Right atrium auricular region (tissue), 2 donors: ENCODE measurements at regions not wholly inside any gene's neighbourhood (a gene's known extent, or its start where the extent isn't known, plus 50 kb on each side); places are given as distances from the start of the nearest gene placed in this dataset.

ENCODE experiments used
- DNase-seq: peaks from one replicate; pipeline ENCODE4 v3.0.0-alpha.2; 2019; ENCODE audit warnings: low spot score
- H3K27ac ChIP-seq, 2 donors: fragments of 200-600 bp; sonication (generic); 1 replicate in 1 of 2; 2 replicates in 1 of 2; pipeline ENCODE4 v1.5.1; 2016 to 2019
- H3K27me3 ChIP-seq, 2 donors: fragments of 200-600 bp; sonication (generic); one replicate each; pipeline versions ENCODE4 v1.5.1 to v1.6.0; 2017 to 2019
- H3K36me3 ChIP-seq: fragments of 200-600 bp; sonication (generic); one replicate; pipeline ENCODE4 v1.5.1; 2016
- H3K4me1 ChIP-seq, 2 donors: fragments of 200-600 bp; sonication (generic); one replicate each; pipeline versions ENCODE4 v1.5.1 to v1.6.0; 2017 to 2019
- H3K4me3 ChIP-seq, 2 donors: fragments of 200-600 bp; sonication (generic); 1 replicate in 1 of 2; 2 replicates in 1 of 2; pipeline ENCODE4 v1.5.1; 2017 to 2019; ENCODE audit warnings: mild to moderate bottlenecking in 1 of 2, moderate library complexity in 1 of 2
- H3K9me3 ChIP-seq, 2 donors: fragments of 200-600 bp; sonication (generic); one replicate each; pipeline ENCODE4 v1.5.1; 2019
- TF ChIP-seq, protein P1 (sequence below), 2 donors: fragments of 200-600 bp; sonication (generic); IDR thresholded peaks; one replicate each; pipeline ENCODE4 v1.5.1; 2019; ENCODE audit warnings: antibody characterized with exemption in 2 of 2

DNA sequence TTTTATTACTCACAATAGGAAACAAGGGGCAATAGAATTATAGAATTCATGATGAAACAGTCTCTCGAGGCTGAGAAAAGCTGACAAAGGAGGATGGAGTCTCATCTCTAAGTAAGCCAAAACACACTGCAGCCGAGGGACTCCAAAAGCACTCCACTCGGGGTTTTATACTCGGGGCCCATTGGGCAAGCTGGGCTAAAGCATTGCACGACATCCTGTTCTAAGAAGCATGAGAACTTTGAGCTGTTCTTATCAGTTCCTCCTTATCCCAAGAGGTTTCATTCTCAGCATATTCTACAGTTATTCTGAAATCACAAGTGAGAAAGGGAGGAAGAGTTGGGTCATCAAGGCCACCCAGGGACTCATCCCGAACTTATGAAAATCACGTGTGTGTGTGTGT lies 1475.5 kb downstream of the PCDH18 start:
- DNase-seq, result no peak
- H3K36me3 ChIP-seq, result no peaks in the 10 kb centered on the region
- no peaks in the 10 kb centered on the region for H3K9me3 ChIP-seq
- H3K4me1 ChIP-seq, result no peaks in the 10 kb centered on the region
- H3K27me3 ChIP-seq, result no peaks in the 10 kb centered on the region
- TF ChIP-seq, protein P1, sequence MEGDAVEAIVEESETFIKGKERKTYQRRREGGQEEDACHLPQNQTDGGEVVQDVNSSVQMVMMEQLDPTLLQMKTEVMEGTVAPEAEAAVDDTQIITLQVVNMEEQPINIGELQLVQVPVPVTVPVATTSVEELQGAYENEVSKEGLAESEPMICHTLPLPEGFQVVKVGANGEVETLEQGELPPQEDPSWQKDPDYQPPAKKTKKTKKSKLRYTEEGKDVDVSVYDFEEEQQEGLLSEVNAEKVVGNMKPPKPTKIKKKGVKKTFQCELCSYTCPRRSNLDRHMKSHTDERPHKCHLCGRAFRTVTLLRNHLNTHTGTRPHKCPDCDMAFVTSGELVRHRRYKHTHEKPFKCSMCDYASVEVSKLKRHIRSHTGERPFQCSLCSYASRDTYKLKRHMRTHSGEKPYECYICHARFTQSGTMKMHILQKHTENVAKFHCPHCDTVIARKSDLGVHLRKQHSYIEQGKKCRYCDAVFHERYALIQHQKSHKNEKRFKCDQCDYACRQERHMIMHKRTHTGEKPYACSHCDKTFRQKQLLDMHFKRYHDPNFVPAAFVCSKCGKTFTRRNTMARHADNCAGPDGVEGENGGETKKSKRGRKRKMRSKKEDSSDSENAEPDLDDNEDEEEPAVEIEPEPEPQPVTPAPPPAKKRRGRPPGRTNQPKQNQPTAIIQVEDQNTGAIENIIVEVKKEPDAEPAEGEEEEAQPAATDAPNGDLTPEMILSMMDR (IDR thresholded peaks at IDR 0.05), result no peak
- no peak overlapping the region for H3K27ac ChIP-seq
- H3K4me3 ChIP-seq, result no peak overlapping the region

DNA sequence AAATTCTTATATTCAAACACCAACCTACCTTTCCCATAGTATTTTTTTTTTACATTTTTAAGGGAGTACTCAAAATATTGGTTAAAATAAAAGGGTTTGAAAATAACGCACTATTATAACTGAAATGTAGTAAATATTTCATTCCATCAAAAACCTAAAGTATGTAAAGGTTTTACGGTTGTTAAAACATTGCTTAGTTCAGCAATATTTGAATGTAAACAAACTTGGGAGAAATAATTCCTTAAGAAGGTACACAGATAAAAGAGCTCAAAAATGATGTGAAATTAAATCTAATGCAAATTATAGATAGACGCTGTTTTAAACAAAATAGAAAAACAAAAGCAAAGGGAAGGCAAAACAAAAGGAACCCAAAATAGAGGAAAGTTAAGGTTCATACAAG lies 1476.9 kb downstream of the PCDH18 start:
- H3K4me3 ChIP-seq, result no peak overlapping the region
- no peak overlapping the region for H3K27ac ChIP-seq
- H3K27me3 ChIP-seq, result no peaks in the 10 kb centered on the region
- H3K36me3 ChIP-seq, result no peaks in the 10 kb centered on the region
- TF ChIP-seq, protein P1 (IDR thresholded peaks at IDR 0.05), result no peak
- H3K4me1 ChIP-seq, result no peaks in the 10 kb centered on the region
- DNase-seq, result no peak
- H3K9me3 ChIP-seq, result no peaks in the 10 kb centered on the region

DNA sequence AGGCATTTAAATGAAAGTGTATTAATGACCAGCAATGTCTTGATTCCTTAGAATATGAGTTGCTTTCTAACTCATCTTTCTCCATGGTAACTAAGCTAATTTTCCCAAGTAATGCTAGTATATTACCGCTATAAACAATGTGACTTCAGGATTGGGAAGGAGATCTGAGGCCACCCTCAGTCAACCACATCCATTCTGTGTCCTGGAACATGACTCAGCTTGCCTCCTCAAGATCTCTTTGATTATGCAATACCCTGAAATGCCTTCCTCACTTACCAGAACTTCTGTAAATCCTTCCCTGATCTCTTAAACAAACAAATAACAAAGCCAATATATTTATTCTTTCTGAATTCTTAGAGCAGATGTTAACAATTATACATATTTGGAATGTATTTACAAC lies 1495.5 kb downstream of the PCDH18 start:
- no peak for DNase-seq
- Histone ChIP-seq H3K36me3 (no peaks in the 10 kb centered on the region), H3K27ac (no peak overlapping the region), H3K4me1 (no peaks in the 10 kb centered on the region), H3K27me3 (no peaks in the 10 kb centered on the region), H3K4me3 (no peak overlapping the region), H3K9me3 (no peaks in the 10 kb centered on the region)
- TF ChIP-seq, protein P1 (IDR thresholded peaks at IDR 0.05), result no peak

DNA sequence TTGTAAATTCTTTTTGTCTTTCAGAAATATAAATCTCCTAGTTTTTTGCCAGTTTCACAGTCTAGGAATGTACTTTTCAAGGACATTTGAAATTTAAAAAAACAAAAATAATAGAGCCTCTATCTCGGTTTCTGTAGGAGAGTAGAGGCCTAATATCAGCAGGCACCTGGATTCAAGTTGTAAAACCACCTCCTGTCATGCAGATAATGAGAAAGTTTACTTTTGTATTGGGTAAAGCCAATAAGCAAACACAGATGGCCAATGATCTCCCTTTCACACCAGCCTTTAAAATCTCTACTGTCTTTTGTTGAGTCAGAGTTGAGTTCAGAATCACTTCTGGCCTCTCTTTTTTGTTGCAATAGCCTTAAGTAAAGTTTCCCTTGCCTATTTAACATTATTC lies 1499.9 kb downstream of the PCDH18 start:
- no peak overlapping the region for H3K27ac ChIP-seq
- no peaks in the 10 kb centered on the region for H3K9me3 ChIP-seq
- TF ChIP-seq, protein P1 (IDR thresholded peaks at IDR 0.05), result no peak
- no peaks in the 10 kb centered on the region for H3K4me1 ChIP-seq
- DNase-seq, result no peak
- H3K36me3 ChIP-seq, result no peaks in the 10 kb centered on the region
- H3K27me3 ChIP-seq, result no peaks in the 10 kb centered on the region
- H3K4me3 ChIP-seq, result no peak overlapping the region

DNA sequence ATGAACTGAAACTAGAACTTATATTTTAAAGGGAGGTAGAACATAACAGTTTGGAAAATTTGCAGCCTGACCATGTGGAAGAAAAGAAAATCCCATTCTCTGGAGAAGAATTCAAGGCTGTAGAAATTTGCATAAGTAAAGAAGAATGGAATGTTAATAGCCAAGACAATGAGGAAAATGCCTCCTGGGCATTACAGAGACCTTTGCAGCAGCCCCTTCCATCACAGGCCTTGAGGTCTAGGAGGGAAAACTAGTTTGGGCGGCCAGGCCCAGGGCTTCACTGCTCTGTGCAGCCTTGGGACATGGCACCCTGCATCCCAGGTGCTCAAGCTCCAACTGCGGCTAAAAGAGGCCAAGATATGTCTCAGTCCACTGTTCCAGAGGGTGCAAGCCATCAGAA lies 1506.8 kb downstream of the PCDH18 start:
- no peak for DNase-seq
- TF ChIP-seq, protein P1 (IDR thresholded peaks at IDR 0.05), result no peak
- H3K4me1 ChIP-seq, result no peaks in the 10 kb centered on the region
- H3K27me3 ChIP-seq, result no peaks in the 10 kb centered on the region
- no peaks in the 10 kb centered on the region for H3K36me3 ChIP-seq
- no peak overlapping the region for H3K4me3 ChIP-seq
- no peaks in the 10 kb centered on the region for H3K9me3 ChIP-seq
- H3K27ac ChIP-seq, result no peak overlapping the region

DNA sequence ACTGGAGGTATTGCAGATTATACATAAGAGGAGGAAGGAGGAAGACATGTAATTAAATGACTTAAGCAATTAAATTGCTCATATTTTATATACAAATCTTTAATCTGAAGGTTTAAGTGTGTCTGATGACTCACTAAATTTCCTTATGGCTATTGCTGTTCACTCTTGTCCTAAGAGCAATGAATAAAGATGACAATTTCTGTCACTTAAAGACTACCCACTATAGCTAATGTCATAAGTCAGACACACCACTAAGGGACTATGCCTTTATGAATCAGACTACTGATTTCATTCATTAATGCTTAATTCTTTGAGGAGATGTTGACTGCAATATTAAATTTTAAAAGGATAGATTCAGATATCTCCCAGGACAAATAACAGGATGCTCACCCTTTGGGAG lies 1514.7 kb downstream of the PCDH18 start:
- TF ChIP-seq, protein P1 (IDR thresholded peaks at IDR 0.05), result no peak
- Histone ChIP-seq H3K4me3 (no peak overlapping the region), H3K27me3 (no peaks in the 10 kb centered on the region), H3K9me3 (no peaks in the 10 kb centered on the region), H3K36me3 (no peaks in the 10 kb centered on the region), H3K27ac (no peak overlapping the region), H3K4me1 (no peaks in the 10 kb centered on the region)
- DNase-seq, result no peak
